GM13976 (cell line): ENCODE measurements at regions not wholly inside any gene's neighbourhood (a gene's known extent, or its start where the extent isn't known, plus 50 kb on each side); places are given as distances from the start of the nearest gene placed in this dataset.

Experiments
- DNase-seq: peaks from one replicate; pipeline ENCODE4 v3.0.0; 2012; ENCODE audit warnings: low spot score
- in situ Hi-C: fragments of 300-500 bp; cut with MboI; formaldehyde crosslinking; loops from one replicate; pipeline ENCODE4 v1.12.0; 2022; ENCODE audit warnings: low sequenced_read_pairs, mixed read lengths, inconsistent platforms; ENCODE audit not compliant: unreplicated experiment
- TF ChIP-seq, protein P1 (sequence below): IDR thresholded peaks from 2 replicates; pipeline ENCODE4 v1.5.1; 2012; ENCODE audit warnings: borderline replicate concordance, mild to moderate bottlenecking; ENCODE audit not compliant: insufficient read depth; ENCODE audit errors: extremely low read depth, missing control alignments, control extremely low read depth

GRCh38 chr4:112889199-112889598 lies 160.3 kb upstream of the ANK2 start:
- in situ Hi-C loops: no loop called here
- DNase-seq: no peak
- TF ChIP-seq, protein P1, sequence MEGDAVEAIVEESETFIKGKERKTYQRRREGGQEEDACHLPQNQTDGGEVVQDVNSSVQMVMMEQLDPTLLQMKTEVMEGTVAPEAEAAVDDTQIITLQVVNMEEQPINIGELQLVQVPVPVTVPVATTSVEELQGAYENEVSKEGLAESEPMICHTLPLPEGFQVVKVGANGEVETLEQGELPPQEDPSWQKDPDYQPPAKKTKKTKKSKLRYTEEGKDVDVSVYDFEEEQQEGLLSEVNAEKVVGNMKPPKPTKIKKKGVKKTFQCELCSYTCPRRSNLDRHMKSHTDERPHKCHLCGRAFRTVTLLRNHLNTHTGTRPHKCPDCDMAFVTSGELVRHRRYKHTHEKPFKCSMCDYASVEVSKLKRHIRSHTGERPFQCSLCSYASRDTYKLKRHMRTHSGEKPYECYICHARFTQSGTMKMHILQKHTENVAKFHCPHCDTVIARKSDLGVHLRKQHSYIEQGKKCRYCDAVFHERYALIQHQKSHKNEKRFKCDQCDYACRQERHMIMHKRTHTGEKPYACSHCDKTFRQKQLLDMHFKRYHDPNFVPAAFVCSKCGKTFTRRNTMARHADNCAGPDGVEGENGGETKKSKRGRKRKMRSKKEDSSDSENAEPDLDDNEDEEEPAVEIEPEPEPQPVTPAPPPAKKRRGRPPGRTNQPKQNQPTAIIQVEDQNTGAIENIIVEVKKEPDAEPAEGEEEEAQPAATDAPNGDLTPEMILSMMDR: no peak

DNA sequence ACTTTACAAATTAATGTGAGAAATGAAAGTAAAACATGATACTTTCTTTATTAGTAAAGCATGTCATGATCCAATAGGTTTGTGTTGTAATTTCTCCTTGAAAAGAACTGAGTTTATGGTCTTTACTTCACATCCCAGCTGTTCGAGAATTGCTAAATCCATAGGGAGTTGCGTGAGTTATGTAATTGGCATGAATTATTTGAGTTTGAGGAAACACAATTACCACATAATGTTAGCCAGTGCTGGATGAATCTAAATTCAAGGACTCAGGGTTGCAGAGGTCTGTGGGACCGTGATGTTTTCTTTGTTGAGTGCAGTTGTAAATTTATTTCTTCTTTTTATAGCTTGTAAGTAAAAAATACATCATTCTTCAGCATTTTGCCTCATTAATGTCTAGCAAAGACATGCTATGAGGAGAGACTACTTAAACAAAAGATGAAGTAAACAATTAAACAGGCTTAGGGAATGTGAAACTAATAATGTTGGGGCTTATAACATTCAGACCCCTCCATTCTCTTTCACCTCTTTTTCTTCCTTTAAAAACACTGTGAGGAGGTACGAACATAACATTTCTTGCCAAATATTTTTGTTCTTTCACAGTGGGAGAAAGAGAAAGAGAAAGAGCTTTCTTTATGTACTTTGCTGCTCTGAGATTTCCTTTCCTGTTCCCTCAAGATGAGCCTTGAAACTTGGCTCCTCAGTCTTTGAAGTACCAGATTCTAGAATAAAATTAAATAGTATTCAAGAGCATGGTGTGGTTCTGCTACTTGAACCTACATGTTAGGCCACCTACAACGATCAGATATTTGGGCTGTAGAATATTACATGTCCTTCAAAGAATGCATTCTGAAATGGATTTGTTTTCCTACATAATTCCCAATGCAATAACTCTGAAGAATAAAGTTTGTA lies 159.6 kb upstream of the ANK2 start:
- in situ Hi-C loops: no loop called here
- no peak for DNase-seq
- TF ChIP-seq, protein P1: no peak

DNA sequence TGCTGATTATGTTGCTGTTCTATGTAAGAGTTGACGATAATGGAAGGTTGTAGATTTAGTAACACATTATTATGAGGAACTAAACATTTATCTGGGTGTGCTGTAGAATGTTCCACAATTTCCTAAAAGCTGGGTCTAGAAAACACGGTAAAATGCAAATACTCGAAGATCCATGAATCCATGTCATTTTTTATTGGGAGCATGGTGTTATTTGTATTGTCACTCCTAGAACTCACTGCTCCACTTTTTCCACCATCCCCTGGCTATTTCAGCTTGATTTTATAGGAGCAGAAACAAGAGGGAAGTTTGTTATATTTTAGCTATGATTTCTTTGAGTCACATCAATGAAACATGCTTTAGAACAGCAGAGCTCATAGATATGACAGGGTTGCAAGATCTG lies 155.0 kb upstream of the ANK2 start:
- no peak for DNase-seq
- in situ Hi-C loops: no loop called here
- TF ChIP-seq, protein P1: no peak

DNA sequence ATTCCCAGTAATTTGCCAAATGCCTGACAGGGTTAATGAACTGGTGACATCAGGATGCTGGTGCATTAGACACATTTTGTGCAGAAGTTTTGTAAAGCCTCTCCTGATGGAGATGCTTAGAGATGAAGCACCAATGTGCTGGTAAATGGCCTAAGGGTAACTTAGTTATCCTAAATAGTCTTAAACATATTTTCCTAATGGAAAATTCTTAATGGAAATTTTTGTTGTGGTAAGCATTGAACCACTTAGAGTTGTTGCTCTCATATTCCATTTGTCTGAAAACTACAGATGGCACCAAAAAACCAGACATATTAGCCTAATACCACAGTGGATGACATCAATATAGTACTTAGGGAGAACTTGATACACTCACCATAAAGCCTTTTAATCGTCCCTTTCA lies 154.5 kb upstream of the ANK2 start:
- no peak for DNase-seq
- in situ Hi-C loops: no loop called here
- TF ChIP-seq, protein P1: no peak

- in situ Hi-C loops: no loop called here
- no peak for DNase-seq
- TF ChIP-seq, protein P1: no peak
Measured at GRCh38 chr4:112895811-112896608, 153.4 kb upstream of the ANK2 start.

- in situ Hi-C loops: no loop called here
- no peak for DNase-seq
- TF ChIP-seq, protein P1: no peak
Measured at GRCh38 chr4:112896609-112897190, 152.8 kb upstream of the ANK2 start.
